ENCODE measurements at regions not wholly inside any gene's neighbourhood (a gene's known extent, or its start where the extent isn't known, plus 50 kb on each side); places are given as distances from the start of the nearest gene placed in this dataset.
A peak's percentile ranks its signal among the peaks of the same experiment; 100 is the strongest.

- DNase-seq (ENCODE audit: low spot score), result no peak
Observed at GRCh38 chr10:110373857-110374654, 69.3 kb upstream of the SMNDC1 start.

GRCh38 chr10:110375121-110375520, 70.4 kb upstream of the SMNDC1 start:
- no peak for DNase-seq (ENCODE audit: low spot score)

- DNase-seq (ENCODE audit: low spot score), result no peak
Observed at GRCh38 chr10:110376021-110376766, 71.5 kb upstream of the SMNDC1 start.

GRCh38 chr10:110376767-110377160, 72.0 kb upstream of the SMNDC1 start:
- DNase-seq (ENCODE audit: low spot score), result no peak

GRCh38 chr10:110378006-110378405, 73.3 kb upstream of the SMNDC1 start:
- no peak for DNase-seq (ENCODE audit: low spot score)

GRCh38 chr10:110378533-110379108, 73.9 kb upstream of the SMNDC1 start:
- DNase-seq (ENCODE audit: low spot score), result no peak

- no peak for DNase-seq (ENCODE audit: low spot score)
Observed at GRCh38 chr10:110379831-110380230, 75.1 kb upstream of the SMNDC1 start.

- no peak for DNase-seq (ENCODE audit: low spot score)
Observed at GRCh38 chr10:110380293-110380692, 75.6 kb upstream of the SMNDC1 start.

- DNase-seq (ENCODE audit: low spot score), result no peak
Observed at GRCh38 chr10:110382695-110383094, 78.0 kb upstream of the SMNDC1 start.

GRCh38 chr10:110387617-110387982, 82.9 kb upstream of the SMNDC1 start:
- no peak for DNase-seq (ENCODE audit: low spot score)

- no peak for DNase-seq (ENCODE audit: low spot score)
Observed at GRCh38 chr10:110387983-110388686, 83.4 kb upstream of the SMNDC1 start.

GRCh38 chr10:110388687-110389052, 84.0 kb upstream of the SMNDC1 start:
- no peak for DNase-seq (ENCODE audit: low spot score)

GRCh38 chr10:110389255-110389654, 84.5 kb upstream of the SMNDC1 start:
- no peak for DNase-seq (ENCODE audit: low spot score)

- no peak for DNase-seq (ENCODE audit: low spot score)
Observed at GRCh38 chr10:110391541-110391940, 86.8 kb upstream of the SMNDC1 start.

- no peak for DNase-seq (ENCODE audit: low spot score)
Observed at GRCh38 chr10:110392121-110392520, 87.4 kb upstream of the SMNDC1 start.

- no peak for DNase-seq (ENCODE audit: low spot score)
Observed at GRCh38 chr10:110392868-110393740, 88.4 kb upstream of the SMNDC1 start.

GRCh38 chr10:110393866-110394265, 89.1 kb upstream of the SMNDC1 start:
- DNase-seq (ENCODE audit: low spot score), result no peak

GRCh38 chr10:110394296-110394695, 89.6 kb upstream of the SMNDC1 start:
- DNase-seq (ENCODE audit: low spot score), result no peak

- DNase-seq (ENCODE audit: low spot score), result no peak
Observed at GRCh38 chr10:110394898-110395297, 90.2 kb upstream of the SMNDC1 start.

- DNase-seq (ENCODE audit: low spot score), result peak; percentile 77
Observed at GRCh38 chr10:110395350-110396283, 90.9 kb upstream of the SMNDC1 start.
